ENCODE measurements at regions not wholly inside any gene's neighbourhood (a gene's known extent, or its start where the extent isn't known, plus 50 kb on each side); places are given as distances from the start of the nearest gene placed in this dataset.

DNA sequence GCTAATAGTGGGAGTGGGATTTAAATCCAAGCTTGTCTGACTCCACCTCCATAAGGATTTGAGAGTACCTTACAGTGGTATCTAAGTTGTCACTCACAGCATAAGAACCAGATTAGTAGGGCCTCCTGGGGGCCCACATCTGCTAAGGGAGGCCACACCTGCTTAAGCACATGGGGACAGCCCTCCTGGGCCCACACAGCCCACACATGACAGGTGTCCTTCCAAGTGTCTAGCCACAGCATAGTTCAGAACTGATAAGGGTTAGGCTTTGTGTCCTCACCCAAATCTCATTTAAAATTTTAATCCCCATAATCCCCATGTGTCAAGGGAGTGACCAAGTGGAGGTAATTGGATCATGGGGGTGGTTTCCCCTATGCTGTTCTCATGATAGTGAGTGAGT is 186.0 kb upstream of the HMGA2 start:
- in situ Hi-C loops (cut with HindIII; ENCODE audit: low pct_ligation_motif_present, low pct_unique_long_range_greater_than_20kb, low sequenced_read_pairs), result no loop called here
- no peak for DNase-seq

DNA sequence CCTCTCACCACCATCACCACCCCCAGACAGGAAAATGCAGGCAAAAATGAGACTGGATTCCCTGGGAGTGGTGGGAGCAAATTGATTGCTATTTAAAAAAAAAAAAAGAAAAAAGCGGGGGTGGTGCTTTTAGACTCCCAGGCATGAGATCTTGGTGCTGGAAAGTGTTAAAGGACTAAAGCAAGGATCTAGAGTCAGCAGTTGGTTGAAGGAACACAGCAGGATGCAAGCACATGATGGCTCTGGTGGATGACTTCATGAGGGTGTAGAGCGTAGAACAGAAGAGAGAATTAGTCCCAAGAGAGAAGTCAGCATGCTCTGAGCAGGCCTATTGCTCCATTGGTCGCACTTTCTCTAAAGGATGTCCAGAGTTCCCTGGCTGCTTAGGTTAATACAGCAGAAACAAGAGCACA is 183.8 kb upstream of the HMGA2 start:
- in situ Hi-C loops (cut with HindIII; ENCODE audit: low pct_ligation_motif_present, low pct_unique_long_range_greater_than_20kb, low sequenced_read_pairs), result no loop called here
- DNase-seq, result no peak

DNA sequence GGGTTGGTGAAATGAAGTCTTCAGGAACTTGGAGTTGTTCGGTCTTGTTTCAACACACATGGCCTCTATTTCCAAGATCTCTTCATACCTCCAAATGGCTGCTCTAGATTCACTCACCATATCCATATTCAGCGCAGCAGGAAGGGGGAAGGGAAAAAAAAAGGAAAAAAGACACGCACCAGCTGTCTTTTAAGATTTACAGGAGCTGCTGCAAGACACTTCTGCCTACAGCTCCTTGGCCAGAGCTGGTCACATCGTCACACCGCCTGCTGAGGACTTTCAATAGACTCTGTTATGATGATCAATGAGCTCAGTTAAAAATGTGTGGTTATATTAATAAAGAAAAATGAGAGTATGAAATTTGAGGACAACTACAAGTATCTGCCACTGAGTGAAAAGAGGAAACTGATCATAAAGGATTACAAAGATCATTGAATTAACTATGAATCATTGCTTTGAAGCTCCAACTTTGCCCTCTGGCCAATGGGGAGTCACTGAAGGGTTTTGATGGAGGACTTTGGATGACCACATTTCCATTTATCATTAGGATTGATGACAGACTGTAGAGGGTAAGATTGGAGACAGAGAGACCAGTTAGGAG is 182.1 kb upstream of the HMGA2 start:
- DNase-seq, result no peak
- in situ Hi-C loops (cut with HindIII; ENCODE audit: low pct_ligation_motif_present, low pct_unique_long_range_greater_than_20kb, low sequenced_read_pairs), result no loop called here

DNA sequence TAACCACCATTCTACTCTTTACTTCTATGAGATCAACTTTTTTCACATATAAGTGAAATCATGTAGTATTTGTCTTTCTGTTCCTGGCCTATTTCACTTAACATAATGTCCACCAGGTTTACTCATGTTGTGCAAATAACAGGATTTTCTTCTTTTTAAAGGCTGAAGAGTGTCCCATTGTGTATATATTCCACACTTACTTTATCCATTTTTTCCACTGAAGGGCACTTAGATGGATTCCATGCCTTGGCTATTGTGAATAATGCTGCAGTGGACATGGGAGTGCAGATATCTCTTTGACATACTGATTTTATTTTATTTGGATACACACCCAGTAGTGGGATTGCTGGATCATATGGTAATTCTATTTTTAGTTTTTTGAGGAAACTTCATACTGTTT is 181.1 kb upstream of the HMGA2 start:
- no peak for DNase-seq

DNA sequence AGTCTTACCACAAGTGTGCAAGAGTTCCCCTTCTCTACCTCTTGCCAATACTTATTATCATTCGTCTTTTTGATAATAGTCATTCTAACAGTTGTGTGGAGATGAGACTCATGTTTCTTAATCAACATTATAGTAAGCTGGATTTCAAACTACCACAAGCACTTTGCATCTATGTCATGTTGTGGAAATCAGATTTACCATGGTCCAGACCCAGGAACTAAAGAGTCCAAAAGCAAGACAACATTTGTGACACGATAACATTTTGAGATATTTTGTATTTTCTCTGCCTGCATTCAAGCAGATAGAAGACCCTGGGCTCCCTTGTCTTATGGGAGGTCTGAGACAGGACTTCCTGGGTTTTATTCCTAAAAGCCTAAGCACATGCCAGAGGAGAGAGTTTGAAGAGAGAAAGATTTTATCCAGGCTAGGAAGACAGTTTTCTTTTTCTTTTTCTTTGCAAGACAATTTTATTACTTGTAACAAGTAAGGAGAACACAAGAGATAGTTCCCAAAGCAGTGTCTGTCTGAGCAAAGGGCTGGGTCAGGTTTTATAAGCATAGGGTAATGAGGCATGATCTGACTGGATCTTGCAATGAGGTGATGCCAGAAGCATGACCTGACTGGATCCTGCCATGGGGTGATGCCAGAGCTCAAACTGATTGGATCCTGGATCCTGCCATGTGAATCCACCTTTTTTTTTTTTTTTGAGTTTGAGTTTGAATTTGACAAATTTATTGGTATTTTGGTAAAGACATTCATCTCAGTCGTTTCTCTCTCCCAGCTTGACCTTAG is 180.5 kb upstream of the HMGA2 start:
- DNase-seq, result peak; percentile 65
- in situ Hi-C loops (cut with HindIII; ENCODE audit: low pct_ligation_motif_present, low pct_unique_long_range_greater_than_20kb, low sequenced_read_pairs), result no loop called here

More for the DNA sequence above, 181.1 kb upstream of the HMGA2 start:
- in situ Hi-C loops (cut with HindIII; ENCODE audit: low pct_ligation_motif_present, low pct_unique_long_range_greater_than_20kb, low sequenced_read_pairs), result no loop called here

DNA sequence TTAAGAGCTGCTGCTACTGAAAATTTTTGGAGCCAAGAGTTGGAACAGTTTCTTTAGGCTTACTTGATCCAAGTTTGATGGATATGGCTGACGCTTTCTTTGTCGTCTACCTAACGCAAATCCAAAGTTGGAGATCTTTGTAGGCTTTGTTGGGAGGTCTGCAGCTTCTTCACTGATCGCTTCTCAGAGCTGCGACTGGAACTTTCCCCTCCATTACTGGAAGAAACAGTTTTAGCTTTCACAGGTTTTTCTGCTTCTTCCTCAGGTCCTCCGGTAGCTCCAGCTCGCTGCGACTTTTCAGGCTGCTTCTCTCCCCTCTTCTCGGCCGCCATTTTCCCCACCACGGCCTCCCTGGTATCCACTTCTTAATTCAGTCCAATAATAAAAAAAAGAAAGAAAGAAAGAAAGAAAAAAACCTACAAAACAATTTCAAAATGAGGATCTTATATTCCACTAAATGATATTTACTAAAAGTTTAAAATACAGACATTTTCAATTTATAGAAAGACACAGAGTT is 178.1 kb upstream of the HMGA2 start:
- no peak for DNase-seq
- in situ Hi-C loops (cut with HindIII; ENCODE audit: low pct_ligation_motif_present, low pct_unique_long_range_greater_than_20kb, low sequenced_read_pairs), result no loop called here

DNA sequence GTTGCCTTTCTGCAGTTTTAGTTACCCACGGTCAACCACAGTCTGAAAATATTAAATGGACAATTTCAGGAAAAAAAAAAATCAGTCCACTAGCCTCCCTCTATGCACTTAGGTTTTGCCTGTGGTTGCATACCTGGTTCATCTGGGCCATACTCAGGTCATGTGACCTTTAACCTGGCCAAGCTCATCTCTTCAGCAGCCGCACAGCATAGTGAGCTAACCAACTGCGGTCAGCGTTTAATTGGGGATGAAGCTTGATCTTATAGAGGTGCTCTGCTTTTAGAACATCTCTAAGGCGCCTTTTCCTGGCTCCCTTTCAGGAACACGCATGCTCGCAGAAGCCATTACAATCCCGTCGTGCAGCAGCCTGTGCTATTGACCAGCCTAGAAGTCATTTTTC is 177.2 kb upstream of the HMGA2 start:
- in situ Hi-C loops (cut with HindIII; ENCODE audit: low pct_ligation_motif_present, low pct_unique_long_range_greater_than_20kb, low sequenced_read_pairs), result no loop called here
- DNase-seq, result no peak

DNA sequence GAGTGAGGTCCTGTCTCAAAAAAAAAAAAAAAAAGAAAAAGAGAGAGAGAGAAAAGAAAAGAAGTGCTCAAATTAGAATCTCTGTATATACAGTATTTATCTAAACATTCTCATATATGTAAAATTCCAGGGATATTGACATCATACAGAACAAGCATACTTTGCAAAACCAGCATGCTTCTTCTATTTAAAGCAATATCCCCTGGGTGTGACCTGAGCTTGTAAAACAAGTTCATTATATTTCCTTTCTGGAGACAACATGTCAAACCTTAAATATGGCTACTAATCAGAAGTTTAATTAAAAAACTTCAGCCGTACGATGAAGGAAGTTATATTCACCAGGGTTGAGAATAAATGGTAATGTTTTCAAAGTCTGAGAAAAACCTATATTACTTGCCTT is 175.8 kb upstream of the HMGA2 start:
- in situ Hi-C loops (cut with HindIII; ENCODE audit: low pct_ligation_motif_present, low pct_unique_long_range_greater_than_20kb, low sequenced_read_pairs), result no loop called here
- no peak for DNase-seq

DNA sequence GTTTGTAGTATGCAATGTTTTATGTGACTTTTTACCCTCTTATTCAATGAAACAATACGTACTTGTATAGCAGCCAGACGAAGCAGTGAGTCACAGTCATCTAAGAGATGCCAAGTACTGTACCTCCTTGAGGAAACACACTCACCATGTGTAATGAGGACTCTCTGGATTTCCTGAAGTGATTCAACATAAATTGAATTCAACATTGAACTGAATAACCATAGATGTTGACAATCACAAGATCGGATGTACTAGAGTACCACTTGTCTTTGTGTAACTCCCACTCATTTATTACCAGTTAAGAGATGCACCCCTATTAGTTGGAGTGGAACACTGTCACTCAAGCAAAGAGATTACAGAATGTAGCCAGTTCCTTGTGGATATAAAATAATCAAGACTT is 175.2 kb upstream of the HMGA2 start:
- in situ Hi-C loops (cut with HindIII; ENCODE audit: low pct_ligation_motif_present, low pct_unique_long_range_greater_than_20kb, low sequenced_read_pairs), result no loop called here
- peak; percentile 97 for DNase-seq

DNA sequence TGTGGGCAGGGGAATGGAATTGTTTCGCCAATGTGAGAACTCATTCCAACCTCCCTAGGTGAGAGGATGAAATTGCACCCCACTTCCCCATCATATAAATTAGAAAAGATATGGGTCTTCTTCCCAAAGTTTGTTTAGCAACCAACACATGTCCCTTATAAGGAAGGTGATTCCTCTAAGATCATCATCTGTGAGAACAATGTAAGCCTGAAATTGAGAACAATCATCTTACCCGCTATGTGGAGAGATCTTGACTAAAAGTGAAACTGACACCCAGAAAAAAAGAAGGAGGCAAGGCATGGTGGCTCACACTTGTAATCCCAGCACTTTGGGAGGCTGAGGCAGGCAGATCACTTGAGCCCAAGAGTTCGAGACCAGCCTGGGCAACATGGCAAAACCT is 173.2 kb upstream of the HMGA2 start:
- no peak for DNase-seq
- in situ Hi-C loops (cut with HindIII; ENCODE audit: low pct_ligation_motif_present, low pct_unique_long_range_greater_than_20kb, low sequenced_read_pairs), result no loop called here

DNA sequence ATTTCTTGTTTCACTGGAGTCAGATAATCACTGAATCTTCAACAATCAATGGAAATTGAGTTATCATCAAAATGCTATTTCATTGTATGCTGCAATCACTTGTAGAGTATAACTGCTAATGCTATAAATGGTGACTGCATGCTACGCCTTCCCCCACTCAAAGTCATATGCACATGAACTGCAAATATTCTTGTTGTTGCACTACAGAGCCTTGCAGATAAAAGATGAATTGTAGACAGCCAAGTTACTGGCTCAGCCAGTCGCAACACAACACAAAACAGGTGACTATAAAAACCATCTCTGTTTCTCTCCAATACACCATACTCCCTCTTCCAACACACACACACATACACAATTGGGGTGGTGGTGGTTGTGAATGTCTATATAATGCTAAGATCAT is 171.0 kb upstream of the HMGA2 start:
- no peak for DNase-seq
- in situ Hi-C loops (cut with HindIII; ENCODE audit: low pct_ligation_motif_present, low pct_unique_long_range_greater_than_20kb, low sequenced_read_pairs), result no loop called here

DNA sequence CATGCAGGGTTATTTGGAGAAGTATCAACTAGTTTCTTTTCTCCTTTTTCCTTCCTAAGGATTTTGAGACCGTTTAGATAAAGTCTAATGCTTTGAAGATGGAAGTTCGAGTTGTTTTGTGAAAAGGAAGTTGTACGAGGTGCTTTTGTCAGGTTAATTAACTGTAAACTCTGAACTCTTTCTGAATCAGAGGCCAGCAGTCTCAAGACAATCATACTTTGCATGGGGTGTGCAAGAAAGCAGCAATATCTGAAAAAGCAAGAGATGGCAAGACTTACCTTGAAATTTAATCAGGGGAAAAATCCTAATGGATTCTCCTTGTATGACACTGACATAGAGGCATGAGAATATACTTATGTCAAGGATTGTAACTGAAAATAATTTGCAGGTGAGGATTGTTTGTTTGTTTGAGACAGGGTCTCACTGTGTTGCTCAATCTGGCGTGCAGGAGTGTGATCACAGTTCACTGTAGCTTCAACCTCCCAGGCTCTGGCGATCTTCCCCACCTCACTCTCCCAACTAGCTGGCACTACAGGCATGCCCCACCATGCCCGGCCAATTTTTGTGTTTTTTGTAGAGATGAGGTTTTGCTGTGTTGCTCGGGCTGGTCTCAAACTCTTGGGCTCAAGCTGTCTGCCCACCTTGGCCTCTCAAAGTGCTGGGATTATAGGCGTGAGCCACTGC is 170.2 kb upstream of the HMGA2 start:
- DNase-seq, result no peak
- in situ Hi-C loops (cut with HindIII; ENCODE audit: low pct_ligation_motif_present, low pct_unique_long_range_greater_than_20kb, low sequenced_read_pairs), result no loop called here

DNA sequence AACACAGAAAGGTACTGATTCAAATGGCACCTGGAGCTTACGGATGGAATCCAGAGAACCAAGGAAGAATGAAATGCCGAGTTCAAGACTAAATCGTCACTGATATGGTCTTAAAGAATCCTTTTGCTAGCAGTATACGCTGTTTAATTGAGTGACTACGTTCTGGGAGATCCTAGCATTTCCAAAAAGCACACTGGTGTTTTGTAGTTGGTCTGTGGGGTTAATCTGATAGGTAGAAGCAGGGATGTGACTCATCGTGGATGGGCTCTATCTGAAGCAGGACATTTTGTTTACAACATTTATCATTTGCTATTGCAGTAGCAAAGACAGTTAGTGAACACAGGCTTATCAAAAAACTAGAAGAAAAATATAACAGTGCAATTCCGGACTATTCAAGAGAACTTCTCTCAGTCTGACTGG is 169.2 kb upstream of the HMGA2 start:
- in situ Hi-C loops (cut with HindIII; ENCODE audit: low pct_ligation_motif_present, low pct_unique_long_range_greater_than_20kb, low sequenced_read_pairs), result no loop called here
- DNase-seq, result peak; percentile 36

DNA sequence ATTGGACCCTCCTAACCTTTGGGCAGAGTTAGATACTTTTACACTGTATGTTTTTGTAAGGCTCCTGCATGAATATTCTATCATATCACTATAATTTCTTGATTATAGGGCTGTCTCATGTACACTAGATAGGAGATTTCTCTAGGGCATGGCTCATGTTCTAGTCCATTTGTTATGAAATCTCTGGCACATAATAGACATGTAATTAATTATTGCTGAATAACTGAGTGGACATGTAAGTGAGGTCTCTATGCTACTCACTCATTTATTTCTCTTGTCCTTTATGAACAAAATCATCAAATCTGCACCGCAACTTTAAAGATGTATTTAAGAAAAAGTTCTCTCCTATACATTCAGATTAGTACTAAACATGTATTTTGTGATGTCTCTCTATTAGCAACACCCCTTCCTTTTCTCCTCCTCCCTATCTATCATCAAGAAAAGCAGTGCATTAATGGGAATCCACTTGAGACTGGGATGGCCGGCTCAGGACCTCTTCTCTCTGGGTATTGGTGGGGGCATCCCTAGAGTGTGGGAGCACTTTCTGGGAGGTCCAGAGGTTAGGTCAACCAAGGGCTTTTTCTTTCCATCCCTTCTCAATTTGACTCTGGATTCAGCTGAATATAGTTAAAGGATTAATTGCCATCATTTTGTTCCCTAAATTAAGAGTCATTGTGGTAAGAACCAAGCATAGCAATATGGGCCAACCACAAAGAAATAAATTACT is 168.0 kb upstream of the HMGA2 start:
- DNase-seq, result peak; percentile 63
- in situ Hi-C loops (cut with HindIII; ENCODE audit: low pct_ligation_motif_present, low pct_unique_long_range_greater_than_20kb, low sequenced_read_pairs), result no loop called here

DNA sequence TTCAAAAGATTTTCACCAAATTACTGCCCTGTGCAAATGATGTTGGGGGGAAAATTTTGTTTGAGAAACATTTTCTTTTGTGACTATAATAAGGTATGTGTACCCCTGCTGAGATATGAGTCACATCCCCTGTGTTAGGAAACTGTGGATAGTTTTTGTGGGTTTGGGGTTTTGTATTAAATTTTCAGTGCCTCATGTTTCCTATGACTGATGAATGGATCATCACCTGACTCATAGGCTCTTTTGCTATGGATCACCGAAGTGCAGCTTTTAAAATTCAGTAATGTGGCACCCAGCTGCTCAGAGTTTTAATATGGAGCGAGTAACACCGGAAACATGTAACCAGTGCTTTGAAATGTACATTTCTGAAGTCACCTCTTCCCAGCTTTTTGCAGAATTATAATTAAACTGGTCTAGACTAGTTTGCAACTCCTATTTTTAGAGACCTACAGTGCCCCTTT is 167.4 kb upstream of the HMGA2 start:
- in situ Hi-C loops (cut with HindIII; ENCODE audit: low pct_ligation_motif_present, low pct_unique_long_range_greater_than_20kb, low sequenced_read_pairs), result no loop called here
- peak; percentile 100 for DNase-seq

DNA sequence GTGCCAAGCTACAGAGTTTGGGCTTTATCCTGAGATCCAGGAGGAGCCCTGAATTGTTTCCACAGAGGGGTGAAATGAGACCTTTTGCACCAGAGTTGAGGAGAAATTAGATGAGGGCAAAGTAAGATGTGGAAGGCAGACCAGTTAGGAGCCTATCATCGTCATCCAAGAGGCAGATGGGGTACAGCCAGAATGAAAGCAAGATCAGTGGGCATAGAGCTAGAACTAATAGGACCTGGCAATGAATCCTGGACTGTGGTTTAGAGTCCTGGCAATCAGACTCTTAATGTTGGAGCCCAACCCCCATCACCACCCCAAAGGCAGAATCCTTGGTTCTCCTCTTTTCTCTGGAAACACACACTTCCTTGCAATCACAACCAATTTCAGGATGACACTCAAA is 166.6 kb upstream of the HMGA2 start:
- peak; percentile 79 for DNase-seq
- in situ Hi-C loops (cut with HindIII; ENCODE audit: low pct_ligation_motif_present, low pct_unique_long_range_greater_than_20kb, low sequenced_read_pairs), result no loop called here

DNA sequence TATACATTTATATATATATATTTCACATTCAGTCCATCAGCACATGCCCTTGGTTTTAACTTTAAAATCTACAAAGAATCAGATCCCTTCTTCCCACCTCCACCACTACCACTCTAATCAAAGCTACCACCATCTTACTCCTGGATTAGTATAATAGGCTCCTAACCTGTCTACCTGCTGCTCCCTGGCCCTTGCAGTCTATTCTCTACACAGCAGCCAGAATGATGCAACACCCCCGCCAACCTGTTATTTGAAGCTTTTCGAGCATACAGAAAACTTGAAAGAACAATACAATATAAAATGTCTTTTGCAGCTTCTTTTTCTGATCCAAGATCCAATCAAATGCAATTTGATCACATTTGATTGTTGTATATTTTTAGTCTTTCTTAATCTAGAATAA is 165.9 kb upstream of the HMGA2 start:
- in situ Hi-C loops (cut with HindIII; ENCODE audit: low pct_ligation_motif_present, low pct_unique_long_range_greater_than_20kb, low sequenced_read_pairs), result no loop called here

DNA sequence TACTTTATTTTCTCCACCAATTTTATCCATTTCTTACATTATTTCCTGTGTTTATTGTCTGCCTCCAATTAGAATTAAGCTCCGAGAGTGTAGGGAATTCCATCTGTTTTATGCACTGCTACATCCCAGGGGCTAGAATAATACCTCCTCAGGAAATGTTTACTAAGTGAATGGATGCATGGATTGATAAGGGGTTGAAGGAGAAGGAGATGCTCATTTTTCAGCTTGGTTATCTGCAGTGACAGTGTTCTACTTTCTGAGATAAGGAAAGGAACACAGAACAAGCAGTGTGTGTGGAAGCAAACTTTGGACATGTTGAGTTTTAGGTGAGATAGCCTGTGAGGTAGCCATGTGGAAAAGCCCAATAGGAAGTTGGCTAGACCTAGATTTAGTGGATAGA is 164.6 kb upstream of the HMGA2 start:
- in situ Hi-C loops (cut with HindIII; ENCODE audit: low pct_ligation_motif_present, low pct_unique_long_range_greater_than_20kb, low sequenced_read_pairs), result no loop called here
- no peak for DNase-seq

More for the DNA sequence above, 165.9 kb upstream of the HMGA2 start:
- no peak for DNase-seq

DNA sequence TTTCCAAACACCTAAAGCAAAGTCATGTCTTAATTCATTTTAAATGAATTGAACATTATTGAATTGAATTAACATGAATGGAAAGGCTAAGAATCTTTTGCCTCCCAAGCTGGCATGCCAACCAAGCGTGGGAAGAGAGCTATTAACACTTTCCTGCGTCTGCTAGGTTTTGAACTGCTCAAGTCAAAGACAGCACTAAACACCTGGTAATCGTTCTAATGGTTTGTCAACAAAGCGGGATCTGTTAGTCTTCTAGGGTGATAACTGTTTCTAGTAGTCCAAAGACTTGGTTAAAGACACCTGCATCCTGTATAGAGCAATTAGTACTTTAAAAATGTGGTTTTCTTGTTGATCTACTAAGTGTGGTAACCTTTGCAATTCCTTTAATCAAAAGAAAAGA is 164.2 kb upstream of the HMGA2 start:
- no peak for DNase-seq
- in situ Hi-C loops (cut with HindIII; ENCODE audit: low pct_ligation_motif_present, low pct_unique_long_range_greater_than_20kb, low sequenced_read_pairs), result no loop called here
